Pancreas (tissue), 10 donors: ENCODE measurements at regions not wholly inside any gene's neighbourhood (a gene's known extent, or its start where the extent isn't known, plus 50 kb on each side); places are given as distances from the start of the nearest gene placed in this dataset.

Source experiments
- ATAC-seq, 4 donors: fragments of 200-7000 bp; cut with Tn5 transposase; one replicate each; pipeline versions ENCODE4 v1.8.0 to v1.9.1; 2020; ENCODE audit warnings: mild to moderate bottlenecking in 4 of 4, moderate library complexity in 4 of 4
- DNase-seq, 6 donors: peaks; one replicate each; pipeline ENCODE4 v3.0.0-alpha.2; 2020
- FAIRE-seq: peaks from 2 replicates; lab custom pipeline; 2012; peaks lifted over from hg19 to GRCh38; lab: Jason Lieb, UNC
- H3K27ac ChIP-seq, 4 donors: fragments of 200-600 bp; sonication (generic); 1 replicate in 3 of 4; 2 replicates in 1 of 4; pipeline versions ENCODE4 v1.5.0 to v1.8.0; 2020
- H3K27me3 ChIP-seq, 4 donors: fragments of 200-600 bp; one replicate each; pipeline ENCODE4 v1.8.0; 2021
- H3K36me3 ChIP-seq, 3 donors: fragments of 200-600 bp; sonication (generic) in 1 of 3; one replicate each; pipeline versions ENCODE4 v1.5.0 to v1.8.0; 2020 to 2021
- H3K4me1 ChIP-seq, 3 donors: fragments of 200-600 bp; one replicate each; pipeline ENCODE4 v1.8.0; 2021
- H3K4me3 ChIP-seq, 4 donors: fragments of 200-600 bp; sonication (generic) in 2 of 4; one replicate each; pipeline versions ENCODE4 v1.5.0 to v1.8.0; 2020 to 2021
- H3K9me3 ChIP-seq, 4 donors: fragments of 200-600 bp; one replicate each; pipeline ENCODE4 v1.8.0; 2021
- CTCF ChIP-seq, 4 donors: fragments of 200-600 bp; sonication (generic) in 3 of 4; IDR thresholded peaks; one replicate each; pipeline versions ENCODE4 v1.5.0 to v1.8.0; 2021; ENCODE audit warnings: antibody characterized with exemption in 4 of 4
- WGBS, 2 donors: extraction: QIAGEN DNeasy Blood & Tissue Kit; methylation state at CpG; one replicate each; pipeline ENCODE4 v1.1.7; 2013; 5-methylcytosine and 5-hydroxymethylcytosine counted together
- intact Hi-C, 3 donors: fragments of 100-400 bp; cut with DNase I; formaldehyde crosslinking; loops; one replicate each; pipeline versions ENCODE4 v1.11.1 to v1.14.2; 2022
- donor health status: healthy with polysubstance abuse.
- donor health status: DM: no; HTN: no; CAD: no; lungs with moderate emphysema.
- donor health status: DM: no; HTN: no; CAD: no.
- donor health status: control.
- donor health status: control.
- donor health status: Bipolar disorder and iron deficiency.
- donor health status: DM: yes; HTN: yes; CAD: no.
- donor health status: DM: no; HTN: no; CAD: no.
- donor health status: DM: no; HTN: no; CAD: no.
- donor health status: DM: yes; HTN: yes; CAD: no.

- H3K4me1 ChIP-seq: no peaks in the 10 kb centered on the region
- FAIRE-seq: no peak
- no peak overlapping the region for H3K27ac ChIP-seq
- no peak for TF ChIP-seq CTCF (IDR thresholded peaks at IDR 0.05)
- no peak for DNase-seq
- H3K36me3 ChIP-seq: no peaks in the 10 kb centered on the region
- intact Hi-C loops: no loop called here
- H3K9me3 ChIP-seq: no peaks in the 10 kb centered on the region
- no peak overlapping the region for H3K4me3 ChIP-seq
- WGBS, 2 donors: 5 to 11% methylated on average over 3 of the region's 3 CpGs
- no peaks in the 10 kb centered on the region for H3K27me3 ChIP-seq
- no peak for ATAC-seq
Measured at GRCh38 chr10:81127931-81128330, 590.2 kb downstream of the SH2D4B start.

GRCh38 chr10:81130014-81130413 lies 592.3 kb downstream of the SH2D4B start:
- ATAC-seq: no peak
- no peak for FAIRE-seq
- Histone ChIP-seq H3K4me1 (no peaks in the 10 kb centered on the region), H3K4me3 (no peak overlapping the region), H3K9me3 (no peaks in the 10 kb centered on the region), H3K27ac (no peak overlapping the region), H3K27me3 (no peaks in the 10 kb centered on the region), H3K36me3 (no peaks in the 10 kb centered on the region)
- no peak for TF ChIP-seq CTCF (IDR thresholded peaks at IDR 0.05)
- DNase-seq: no peak
- 73 to 79% methylated on average over 2 of the region's 2 CpGs for WGBS, 2 donors
- intact Hi-C loops: no loop called here

- Histone ChIP-seq H3K27me3 (no peaks in the 10 kb centered on the region), H3K4me3 (no peak overlapping the region), H3K27ac (no peak overlapping the region), H3K4me1 (no peaks in the 10 kb centered on the region), H3K9me3 (no peaks in the 10 kb centered on the region), H3K36me3 (no peaks in the 10 kb centered on the region)
- TF ChIP-seq CTCF (IDR thresholded peaks at IDR 0.05): no peak
- no peak for DNase-seq
- 58 to 74% methylated on average over 3 of the region's 3 CpGs for WGBS, 2 donors
- no peak for ATAC-seq
- intact Hi-C loops: no loop called here
- no peak for FAIRE-seq
Measured at GRCh38 chr10:81135851-81136250, 598.1 kb downstream of the SH2D4B start.

GRCh38 chr10:81136261-81136660 lies 598.6 kb downstream of the SH2D4B start:
- no peak for FAIRE-seq

DNA sequence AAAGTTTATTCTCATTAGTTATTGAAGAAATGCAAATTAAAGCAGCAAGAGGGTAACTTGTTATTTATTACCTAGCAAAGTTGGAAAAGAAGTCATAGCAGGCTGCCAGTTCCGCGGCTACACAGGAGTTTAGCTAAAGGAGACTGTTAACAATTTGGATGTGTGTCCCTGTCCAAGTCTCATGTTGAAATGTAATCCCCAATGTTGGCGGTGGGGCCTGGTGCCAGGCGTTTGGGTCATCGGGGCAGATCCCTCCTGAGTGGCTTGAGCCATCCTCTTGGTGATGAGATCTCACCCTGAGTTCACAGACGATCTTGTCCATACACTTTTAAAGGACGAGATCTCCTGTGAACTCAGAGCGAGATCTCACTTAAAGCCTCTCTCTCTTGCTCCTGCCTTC lies 608.3 kb downstream of the SH2D4B start:
- intact Hi-C loops: no loop called here
- no peaks in the 10 kb centered on the region for H3K9me3 ChIP-seq
- no peak overlapping the region for H3K27ac ChIP-seq
- H3K27me3 ChIP-seq: peaks cover 0 to 7% (median 0%) of the 10 kb centered on the region in 4 donors
- ATAC-seq (no peak), DNase-seq (no peak), FAIRE-seq (no peak)
- TF ChIP-seq CTCF (IDR thresholded peaks at IDR 0.05): no peak
- WGBS, 2 donors: 71 to 79% methylated on average over 8 of the region's 8 CpGs
- H3K36me3 ChIP-seq: no peaks in the 10 kb centered on the region
- H3K4me3 ChIP-seq: no peak overlapping the region
- H3K4me1 ChIP-seq: no peaks in the 10 kb centered on the region

More at GRCh38 chr10:81136261-81136660, 598.6 kb downstream of the SH2D4B start:
- Histone ChIP-seq H3K27me3 (no peaks in the 10 kb centered on the region), H3K4me1 (no peaks in the 10 kb centered on the region), H3K27ac (no peak overlapping the region), H3K36me3 (no peaks in the 10 kb centered on the region), H3K9me3 (no peaks in the 10 kb centered on the region), H3K4me3 (no peak overlapping the region)
- intact Hi-C loops: no loop called here
- ATAC-seq (no peak), DNase-seq (no peak)
- TF ChIP-seq CTCF (IDR thresholded peaks at IDR 0.05): no peak
- 59 to 72% methylated on average over 2 of the region's 2 CpGs for WGBS, 2 donors
